DND-41 (cell line): ENCODE measurements at regions not wholly inside any gene's neighbourhood (a gene's known extent, or its start where the extent isn't known, plus 50 kb on each side); places are given as distances from the start of the nearest gene placed in this dataset.

Experiments
- CTCF ChIP-seq: IDR thresholded peaks from 2 replicates; pipeline ENCODE4 v1.5.1; 2012; ENCODE audit warnings: borderline replicate concordance, low read length, moderate library complexity, mild to moderate bottlenecking; ENCODE audit not compliant: poor library complexity, severe bottlenecking; ENCODE audit errors: extremely low read depth
- EZH2 ChIP-seq: IDR thresholded peaks from 3 replicates; pipeline ENCODE4 v1.6.1; 2012; ENCODE audit warnings: borderline replicate concordance, low read depth, mild to moderate bottlenecking, moderate library complexity, low read length, inconsistent platforms; ENCODE audit not compliant: severe bottlenecking

- no peak for TF ChIP-seq EZH2
- no peak for TF ChIP-seq CTCF
Measured at GRCh38 chr2:17311106-17311619, 207.1 kb downstream of the RAD51AP2 start.
